ENCODE measurements at regions not wholly inside any gene's neighbourhood (a gene's known extent, or its start where the extent isn't known, plus 50 kb on each side); places are given as distances from the start of the nearest gene placed in this dataset.
"Not testable (repeated sequence)": the region's sequence is repeated elsewhere in the genome, so short reads cannot be mapped to it uniquely, and the experiment has no call there.

- no peaks in the 10 kb centered on the region for H3K27me3 Mint-ChIP-seq
- intact Hi-C loops (cut with DNase I, micrococcal nuclease) = no loop called here
- H3K4me3 Mint-ChIP-seq = no peak overlapping the region
- ChIA-PET POLR2A (no interaction called here), CTCF (no interaction called here)
- no peak for DNase-seq
- H3K36me3 Mint-ChIP-seq (ENCODE audit: low read depth) = no peaks in the 10 kb centered on the region
- H3K27ac Mint-ChIP-seq = no peak overlapping the region
- no peaks in the 10 kb centered on the region for H3K4me1 Mint-ChIP-seq
- peaks cover 3% of the 10 kb centered on the region for H3K9me3 Mint-ChIP-seq (ENCODE audit: low read depth)
- no peak for ATAC-seq
Observed at GRCh38 chr5:106258591-106259125, 1412.1 kb downstream of the EFNA5 start.

GRCh38 chr5:106254784-106255183 lies 1416.0 kb downstream of the EFNA5 start:
- intact Hi-C loops (cut with DNase I, micrococcal nuclease) = no loop called here
- H3K36me3 Mint-ChIP-seq (ENCODE audit: low read depth) = no peaks in the 10 kb centered on the region
- DNase-seq (no peak), ATAC-seq (no peak)
- H3K4me1 Mint-ChIP-seq = no peaks in the 10 kb centered on the region
- H3K9me3 Mint-ChIP-seq (ENCODE audit: low read depth) = peaks cover 3% of the 10 kb centered on the region
- ChIA-PET POLR2A (no interaction called here), CTCF (no interaction called here)
- H3K27me3 Mint-ChIP-seq = no peaks in the 10 kb centered on the region
- no peak overlapping the region for H3K27ac Mint-ChIP-seq
- H3K4me3 Mint-ChIP-seq = no peak overlapping the region

GRCh38 chr5:106246044-106246745 lies 1424.5 kb downstream of the EFNA5 start:
- H3K27me3 Mint-ChIP-seq; H3K36me3 Mint-ChIP-seq (ENCODE audit: low read depth): not testable (repeated sequence)
- CTCF ChIA-PET = interaction anchor here (0.6 kb wide), 1 partner anchor 1384 kb away, joined by 3 read pairs; no protein-coding TSS in a partner anchor

GRCh38 chr5:106241409-106241808 lies 1429.3 kb downstream of the EFNA5 start:
- Mint-ChIP-seq H3K27me3 (no peaks in the 10 kb centered on the region), H3K4me3 (no peak overlapping the region), H3K4me1 (no peaks in the 10 kb centered on the region), H3K27ac (no peak overlapping the region), H3K36me3 (ENCODE audit: low read depth) (no peaks in the 10 kb centered on the region), H3K9me3 (ENCODE audit: low read depth) (peaks cover 2% of the 10 kb centered on the region)
- intact Hi-C loops (cut with DNase I, micrococcal nuclease) = no loop called here
- no peak for DNase-seq
- POLR2A ChIA-PET = no interaction called here
- ATAC-seq = no peak
- CTCF ChIA-PET = no interaction called here

More at GRCh38 chr5:106246044-106246745, 1424.5 kb downstream of the EFNA5 start:
- ATAC-seq; H3K4me1 Mint-ChIP-seq; POLR2A ChIA-PET; DNase-seq; intact Hi-C loops (cut with DNase I, micrococcal nuclease); H3K4me3 Mint-ChIP-seq; H3K9me3 Mint-ChIP-seq (ENCODE audit: low read depth); H3K27ac Mint-ChIP-seq: not testable (repeated sequence)

- H3K27me3 Mint-ChIP-seq = no peaks in the 10 kb centered on the region
- intact Hi-C loops (cut with DNase I, micrococcal nuclease) = no loop called here
- H3K4me1 Mint-ChIP-seq = no peaks in the 10 kb centered on the region
- no peak for ATAC-seq
- H3K9me3 Mint-ChIP-seq (ENCODE audit: low read depth) = peaks cover 4% of the 10 kb centered on the region
- POLR2A ChIA-PET = no interaction called here
- DNase-seq = no peak
- no peak overlapping the region for H3K4me3 Mint-ChIP-seq
- CTCF ChIA-PET = no interaction called here
- no peak overlapping the region for H3K27ac Mint-ChIP-seq
- no peaks in the 10 kb centered on the region for H3K36me3 Mint-ChIP-seq (ENCODE audit: low read depth)
Observed at GRCh38 chr5:106205916-106206571, 1464.7 kb downstream of the EFNA5 start.

GRCh38 chr5:106202035-106202434 lies 1468.7 kb downstream of the EFNA5 start:
- no peak overlapping the region for H3K27ac Mint-ChIP-seq
- no peak overlapping the region for H3K4me3 Mint-ChIP-seq
- POLR2A ChIA-PET = no interaction called here
- intact Hi-C loops (cut with DNase I, micrococcal nuclease) = no loop called here
- CTCF ChIA-PET = no interaction called here
- peaks cover 4% of the 10 kb centered on the region for H3K9me3 Mint-ChIP-seq (ENCODE audit: low read depth)
- H3K36me3 Mint-ChIP-seq (ENCODE audit: low read depth) = no peaks in the 10 kb centered on the region
- ATAC-seq = no peak
- no peaks in the 10 kb centered on the region for H3K27me3 Mint-ChIP-seq
- H3K4me1 Mint-ChIP-seq = no peaks in the 10 kb centered on the region
- DNase-seq = no peak

GRCh38 chr5:106200971-106201370 lies 1469.8 kb downstream of the EFNA5 start:
- DNase-seq = no peak
- intact Hi-C loops (cut with DNase I, micrococcal nuclease) = no loop called here
- ATAC-seq = no peak
- Mint-ChIP-seq H3K4me3 (no peak overlapping the region), H3K9me3 (ENCODE audit: low read depth) (peaks cover 4% of the 10 kb centered on the region), H3K27ac (no peak overlapping the region), H3K27me3 (no peaks in the 10 kb centered on the region), H3K4me1 (no peaks in the 10 kb centered on the region), H3K36me3 (ENCODE audit: low read depth) (no peaks in the 10 kb centered on the region)
- ChIA-PET POLR2A (no interaction called here), CTCF (no interaction called here)

GRCh38 chr5:106195679-106196474 lies 1474.9 kb downstream of the EFNA5 start:
- H3K9me3 Mint-ChIP-seq (ENCODE audit: low read depth) = no peaks in the 10 kb centered on the region
- H3K4me1 Mint-ChIP-seq = no peaks in the 10 kb centered on the region
- H3K36me3 Mint-ChIP-seq (ENCODE audit: low read depth) = no peaks in the 10 kb centered on the region
- POLR2A ChIA-PET = no interaction called here
- no peak for ATAC-seq
- H3K27ac Mint-ChIP-seq = no peak overlapping the region
- no peaks in the 10 kb centered on the region for H3K27me3 Mint-ChIP-seq
- intact Hi-C loops (cut with DNase I, micrococcal nuclease) = no loop called here
- CTCF ChIA-PET = no interaction called here
- DNase-seq = no peak
- H3K4me3 Mint-ChIP-seq = no peak overlapping the region

- ATAC-seq = no peak
- Mint-ChIP-seq H3K9me3 (ENCODE audit: low read depth) (peaks cover 5% of the 10 kb centered on the region), H3K27ac (no peak overlapping the region), H3K27me3 (no peaks in the 10 kb centered on the region), H3K4me3 (no peak overlapping the region), H3K36me3 (ENCODE audit: low read depth) (no peaks in the 10 kb centered on the region), H3K4me1 (no peaks in the 10 kb centered on the region)
- intact Hi-C loops (cut with DNase I, micrococcal nuclease) = no loop called here
- ChIA-PET CTCF (interaction anchor here (0.7 kb wide), 1 partner anchor 14 kb away, joined by 3 read pairs; no protein-coding TSS in a partner anchor), POLR2A (no interaction called here)
- DNase-seq = no peak
Observed at GRCh38 chr5:106189121-106189809, 1481.5 kb downstream of the EFNA5 start.

GRCh38 chr5:106185661-106186081 lies 1485.1 kb downstream of the EFNA5 start:
- DNase-seq (no peak), ATAC-seq (no peak)
- Mint-ChIP-seq H3K4me3 (no peak overlapping the region), H3K9me3 (ENCODE audit: low read depth) (peaks cover 7% of the 10 kb centered on the region), H3K4me1 (no peaks in the 10 kb centered on the region), H3K36me3 (ENCODE audit: low read depth) (no peaks in the 10 kb centered on the region), H3K27ac (no peak overlapping the region), H3K27me3 (no peaks in the 10 kb centered on the region)
- ChIA-PET POLR2A (no interaction called here), CTCF (no interaction called here)
- intact Hi-C loops (cut with DNase I, micrococcal nuclease) = no loop called here

GRCh38 chr5:106174903-106175302 lies 1495.8 kb downstream of the EFNA5 start:
- no peak for ATAC-seq
- no peak overlapping the region for H3K4me3 Mint-ChIP-seq
- H3K27me3 Mint-ChIP-seq = no peaks in the 10 kb centered on the region
- no peak for DNase-seq
- intact Hi-C loops (cut with DNase I, micrococcal nuclease) = no loop called here
- ChIA-PET CTCF (interaction anchor here (0.6 kb wide), 1 partner anchor 14 kb away, joined by 3 read pairs; no protein-coding TSS in a partner anchor), POLR2A (no interaction called here)
- H3K36me3 Mint-ChIP-seq (ENCODE audit: low read depth) = no peaks in the 10 kb centered on the region
- H3K9me3 Mint-ChIP-seq (ENCODE audit: low read depth) = peaks cover 2% of the 10 kb centered on the region
- H3K27ac Mint-ChIP-seq = no peak overlapping the region
- H3K4me1 Mint-ChIP-seq = no peaks in the 10 kb centered on the region
